BLaER1 treated with 17β-estradiol and CSF1 and Interleukin-3, amounts not matched to agents 10 nM and 100 nM (cell line): ENCODE measurements at regions not wholly inside any gene's neighbourhood (a gene's known extent, or its start where the extent isn't known, plus 50 kb on each side); places are given as distances from the start of the nearest gene placed in this dataset.
"Not testable (repeated sequence)": the region's sequence is repeated elsewhere in the genome, so short reads cannot be mapped to it uniquely, and the experiment has no call there.

Experiments
- H3K27ac ChIP-seq, 11 experiments: shearing (Covaris generic); formaldehyde crosslinking; 2 replicates each; pipeline ENCODE4 v1.8.1; 2022
- H3K27me3 ChIP-seq, 11 experiments: shearing (Covaris generic); formaldehyde crosslinking; 2 replicates each; pipeline ENCODE4 v1.8.1; 2022
- H3K36me3 ChIP-seq, 11 experiments: shearing (Covaris generic); formaldehyde crosslinking; 2 replicates each; pipeline ENCODE4 v1.8.1; 2022
- H3K4me1 ChIP-seq, 10 experiments: shearing (Covaris generic); formaldehyde crosslinking; 2 replicates each; pipeline ENCODE4 v1.8.1; 2022
- H3K4me2 ChIP-seq, 11 experiments: shearing (Covaris generic); formaldehyde crosslinking; 2 replicates each; pipeline ENCODE4 v1.8.1; 2022
- H3K4me3 ChIP-seq, 10 experiments: shearing (Covaris generic); formaldehyde crosslinking; 2 replicates each; pipeline ENCODE4 v1.8.1; 2022
- H3K9ac ChIP-seq, 11 experiments: shearing (Covaris generic); formaldehyde crosslinking; 2 replicates each; pipeline ENCODE4 v1.8.1; 2022
- H3K9me3 ChIP-seq, 11 experiments: shearing (Covaris generic); formaldehyde crosslinking; replicated peaks in 1 of 11; 2 replicates each; pipeline ENCODE4 v1.8.1; 2022
- H4K20me1 ChIP-seq, 11 experiments: shearing (Covaris generic); formaldehyde crosslinking; 2 replicates each; pipeline ENCODE4 v1.8.1; 2022
- Cebpa-rat ChIP-seq, 11 experiments: shearing (Covaris generic); IDR thresholded peaks; 2 replicates each; pipeline ENCODE4 v1.8.1; 2022

DNA sequence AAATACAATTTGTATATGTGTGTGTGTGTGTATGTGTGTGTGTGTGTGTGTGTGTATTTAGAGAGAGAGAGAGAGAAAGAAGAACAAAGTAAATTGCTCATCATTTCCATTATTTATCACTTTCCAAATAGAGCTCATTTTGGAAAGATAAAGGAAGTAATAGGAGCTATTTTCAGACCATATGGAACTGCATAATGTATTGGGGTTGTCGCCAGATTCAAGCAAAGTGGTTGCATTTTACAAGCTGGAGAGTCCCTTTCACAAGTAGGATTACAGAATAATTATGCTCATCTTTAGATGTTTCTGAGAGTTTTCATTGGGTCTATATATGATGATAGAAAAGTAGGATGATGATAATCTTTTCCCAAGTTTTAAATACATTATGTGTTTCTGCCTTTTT, 842.7 kb upstream of the SLC10A2 start:
- no peaks in the 10 kb centered on the region for H3K4me1 ChIP-seq
- no peaks in the 10 kb centered on the region for H3K36me3 ChIP-seq
- no peaks in the 10 kb centered on the region for H3K9me3 ChIP-seq
- no peak overlapping the region for H3K4me2 ChIP-seq
- no peak for TF ChIP-seq Cebpa-rat (IDR thresholded peaks at IDR 0.05)
- no peak overlapping the region for H3K4me3 ChIP-seq
- H3K9ac ChIP-seq: no peak overlapping the region
- no peaks in the 10 kb centered on the region for H3K27me3 ChIP-seq
- no peaks in the 10 kb centered on the region for H4K20me1 ChIP-seq
- H3K27ac ChIP-seq: no peak overlapping the region

DNA sequence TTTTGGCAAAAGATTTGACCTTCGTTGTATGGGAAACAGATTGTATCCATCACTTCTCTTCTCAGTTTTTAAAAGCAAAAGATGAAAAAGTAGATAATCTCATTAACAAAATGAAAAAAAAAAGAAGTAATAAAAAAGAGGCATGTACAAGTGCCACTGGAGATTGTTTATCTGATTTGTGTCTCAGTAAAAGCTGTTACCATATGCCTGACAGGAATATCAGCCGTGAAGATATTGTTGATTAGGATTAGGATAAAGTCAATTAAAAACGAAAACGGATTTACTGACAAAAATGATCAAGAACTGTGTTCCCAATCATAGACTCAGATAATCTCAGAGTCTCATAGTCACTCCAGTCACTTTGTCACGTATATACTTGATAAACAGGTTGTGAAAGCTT, 842.1 kb upstream of the SLC10A2 start:
- Histone ChIP-seq H3K4me2 (no peak overlapping the region), H3K27me3 (no peaks in the 10 kb centered on the region), H3K27ac (no peak overlapping the region), H3K9me3 (no peaks in the 10 kb centered on the region), H3K36me3 (no peaks in the 10 kb centered on the region), H3K4me3 (no peak overlapping the region), H3K9ac (no peak overlapping the region), H4K20me1 (no peaks in the 10 kb centered on the region), H3K4me1 (no peaks in the 10 kb centered on the region)
- no peak for TF ChIP-seq Cebpa-rat (IDR thresholded peaks at IDR 0.05)

DNA sequence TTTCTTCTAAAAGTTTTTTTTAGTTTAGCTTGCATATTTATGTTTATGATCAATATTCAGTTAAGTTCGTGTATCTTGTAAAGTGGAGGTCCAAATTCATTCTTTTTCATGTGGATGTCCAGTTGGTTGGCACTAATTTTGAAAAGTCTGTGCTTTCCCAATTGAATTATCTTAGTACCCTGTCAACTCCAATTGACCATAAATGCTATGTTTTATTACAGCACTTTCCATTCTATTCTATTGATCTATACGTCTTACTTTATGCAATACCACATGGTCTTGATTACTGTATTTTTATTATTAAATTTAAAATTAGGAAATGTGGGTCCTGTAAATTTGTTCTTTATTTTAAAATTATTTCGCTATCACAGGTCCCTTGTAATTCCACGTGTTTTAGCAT, 837.6 kb upstream of the SLC10A2 start:
- H3K27ac ChIP-seq: no peak overlapping the region
- no peak for TF ChIP-seq Cebpa-rat (IDR thresholded peaks at IDR 0.05)

DNA sequence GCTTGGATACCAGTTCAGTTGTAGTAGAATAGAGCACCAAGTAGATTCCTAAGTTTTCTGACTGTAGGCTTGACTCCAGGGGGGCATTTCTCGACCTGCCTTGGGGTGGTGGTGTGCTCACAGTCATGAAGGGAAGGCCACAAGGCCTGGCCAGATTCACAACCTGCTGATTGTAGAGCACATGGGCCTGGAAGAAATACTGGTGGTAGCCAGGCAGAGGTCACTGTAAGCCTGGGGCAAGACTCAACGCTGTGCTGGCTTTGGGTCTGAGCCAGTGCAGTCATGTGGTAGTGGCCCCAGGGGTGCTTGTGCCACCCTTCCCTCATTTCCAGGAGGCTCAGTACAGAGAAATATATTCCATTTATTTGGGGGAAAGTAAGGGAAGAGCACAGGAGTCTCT, 832.3 kb upstream of the SLC10A2 start:
- no peaks in the 10 kb centered on the region for H3K4me1 ChIP-seq
- no peak overlapping the region for H3K4me3 ChIP-seq
- no peaks in the 10 kb centered on the region; a peak in 1 of 22 replicates for H3K9me3 ChIP-seq
- H4K20me1 ChIP-seq: no peaks in the 10 kb centered on the region
- no peak overlapping the region for H3K9ac ChIP-seq
- no peak overlapping the region for H3K4me2 ChIP-seq
- H3K27me3 ChIP-seq: no peaks in the 10 kb centered on the region
- no peak overlapping the region for H3K27ac ChIP-seq
- H3K36me3 ChIP-seq: no peaks in the 10 kb centered on the region
- no peak for TF ChIP-seq Cebpa-rat (IDR thresholded peaks at IDR 0.05)

More for the DNA sequence above, 837.6 kb upstream of the SLC10A2 start:
- H3K9ac ChIP-seq: no peak overlapping the region
- no peaks in the 10 kb centered on the region for H3K27me3 ChIP-seq
- no peaks in the 10 kb centered on the region for H3K9me3 ChIP-seq
- H4K20me1 ChIP-seq: no peaks in the 10 kb centered on the region
- H3K4me1 ChIP-seq: no peaks in the 10 kb centered on the region
- H3K36me3 ChIP-seq: no peaks in the 10 kb centered on the region
- no peak overlapping the region for H3K4me2 ChIP-seq
- no peak overlapping the region for H3K4me3 ChIP-seq

DNA sequence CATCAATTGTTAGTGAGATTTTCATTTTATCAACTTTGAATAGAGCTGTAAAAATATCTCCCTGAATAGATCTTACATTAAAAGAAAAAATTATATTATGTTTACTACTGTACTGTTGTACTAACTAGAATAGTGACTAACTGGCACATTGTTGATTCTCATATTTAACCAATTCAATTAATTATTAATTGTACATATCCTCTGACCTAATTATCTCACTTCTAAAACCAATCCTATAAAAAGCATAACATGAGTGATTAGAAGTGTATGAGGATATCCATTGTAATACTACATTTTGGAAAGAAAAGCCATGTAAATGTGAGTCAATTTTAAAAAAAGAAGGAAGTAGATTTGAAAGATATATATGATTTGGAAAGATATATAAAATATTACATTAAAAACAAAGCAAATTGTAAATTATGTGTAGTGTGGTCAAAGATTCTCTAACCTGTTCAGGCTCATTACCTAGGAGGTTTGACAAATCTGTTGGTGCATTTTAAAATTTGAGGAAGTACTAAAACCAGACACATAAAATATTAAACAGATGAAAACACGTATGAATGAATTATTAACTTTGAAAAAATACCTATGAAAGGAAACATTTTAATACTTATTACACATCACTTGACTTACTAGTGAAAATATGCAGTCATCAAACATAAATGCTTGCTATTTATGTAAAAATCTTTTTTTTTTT, 829.8 kb upstream of the SLC10A2 start:
- H3K4me1 ChIP-seq: no peaks in the 10 kb centered on the region
- H3K27ac ChIP-seq: no peak overlapping the region
- no peaks in the 10 kb centered on the region for H4K20me1 ChIP-seq
- H3K36me3 ChIP-seq: no peaks in the 10 kb centered on the region
- no peak overlapping the region for H3K4me2 ChIP-seq
- H3K27me3 ChIP-seq: no peaks in the 10 kb centered on the region
- no peaks in the 10 kb centered on the region; a peak in 1 of 22 replicates for H3K9me3 ChIP-seq
- no peak overlapping the region for H3K9ac ChIP-seq
- no peak for TF ChIP-seq Cebpa-rat (IDR thresholded peaks at IDR 0.05)
- no peak overlapping the region for H3K4me3 ChIP-seq

DNA sequence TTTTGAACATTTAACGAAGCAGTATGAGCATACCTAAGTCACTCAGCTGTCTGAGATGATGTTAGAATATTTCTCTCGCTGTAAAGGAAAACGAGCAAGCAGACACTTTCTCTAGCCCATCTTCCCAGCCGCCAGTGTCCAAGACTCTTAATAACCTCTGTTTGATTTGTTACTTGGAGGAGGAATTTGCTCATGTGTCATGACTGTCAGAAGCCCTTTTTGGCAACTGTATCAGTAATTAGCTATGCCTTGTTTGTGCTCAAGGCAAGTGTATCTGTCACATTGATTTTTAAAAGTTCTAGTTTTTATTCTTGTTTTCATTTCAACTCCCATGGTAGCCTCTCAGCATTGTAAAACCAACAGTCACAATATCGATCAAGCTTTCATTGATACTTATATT, 828.4 kb upstream of the SLC10A2 start:
- H3K4me1 ChIP-seq: no peaks in the 10 kb centered on the region
- H3K9ac ChIP-seq: no peak overlapping the region
- no peak overlapping the region for H3K4me3 ChIP-seq
- no peak overlapping the region for H3K4me2 ChIP-seq
- no peaks in the 10 kb centered on the region for H3K27me3 ChIP-seq
- no peaks in the 10 kb centered on the region for H3K36me3 ChIP-seq
- H3K9me3 ChIP-seq: no peaks in the 10 kb centered on the region; a peak in 1 of 22 replicates
- H3K27ac ChIP-seq: no peak overlapping the region
- H4K20me1 ChIP-seq: no peaks in the 10 kb centered on the region
- no peak for TF ChIP-seq Cebpa-rat (IDR thresholded peaks at IDR 0.05)

DNA sequence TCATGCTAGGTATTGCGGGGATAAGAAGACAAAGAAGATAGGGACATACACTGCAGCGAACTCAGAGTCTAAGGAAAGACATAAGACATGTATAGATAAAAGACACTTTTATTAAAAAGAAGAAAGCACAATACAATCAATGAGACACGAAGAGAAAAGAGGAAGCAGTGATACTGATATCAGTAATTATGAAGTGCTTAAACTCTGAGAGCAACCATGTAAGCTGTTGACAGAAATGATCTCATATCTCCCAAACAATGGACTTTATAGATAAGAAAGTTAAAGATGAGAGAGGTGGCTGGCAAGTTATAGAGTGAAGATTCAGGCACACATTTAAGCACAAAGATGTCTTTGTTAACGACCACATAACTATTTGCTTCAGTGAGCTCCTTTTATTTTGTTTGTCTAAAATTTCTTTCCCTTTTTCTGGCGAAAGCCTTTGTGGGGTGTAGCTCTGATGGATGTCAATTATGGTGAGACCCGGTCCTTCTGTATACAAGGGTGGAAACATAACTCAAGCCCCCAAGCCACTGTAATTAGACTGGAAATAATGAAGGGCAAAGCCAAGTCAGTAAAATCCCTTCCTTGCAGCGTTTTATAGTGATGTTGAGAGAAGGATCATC, 818.0 kb upstream of the SLC10A2 start:
- H3K4me2 ChIP-seq: no peak overlapping the region
- no peaks in the 10 kb centered on the region for H3K36me3 ChIP-seq
- TF ChIP-seq Cebpa-rat (IDR thresholded peaks at IDR 0.05): no peak
- no peak overlapping the region for H3K9ac ChIP-seq
- H3K4me1 ChIP-seq: no peaks in the 10 kb centered on the region
- no peaks in the 10 kb centered on the region for H3K9me3 ChIP-seq
- no peak overlapping the region for H3K27ac ChIP-seq
- H3K4me3 ChIP-seq: no peak overlapping the region
- no peaks in the 10 kb centered on the region for H3K27me3 ChIP-seq
- no peaks in the 10 kb centered on the region for H4K20me1 ChIP-seq

DNA sequence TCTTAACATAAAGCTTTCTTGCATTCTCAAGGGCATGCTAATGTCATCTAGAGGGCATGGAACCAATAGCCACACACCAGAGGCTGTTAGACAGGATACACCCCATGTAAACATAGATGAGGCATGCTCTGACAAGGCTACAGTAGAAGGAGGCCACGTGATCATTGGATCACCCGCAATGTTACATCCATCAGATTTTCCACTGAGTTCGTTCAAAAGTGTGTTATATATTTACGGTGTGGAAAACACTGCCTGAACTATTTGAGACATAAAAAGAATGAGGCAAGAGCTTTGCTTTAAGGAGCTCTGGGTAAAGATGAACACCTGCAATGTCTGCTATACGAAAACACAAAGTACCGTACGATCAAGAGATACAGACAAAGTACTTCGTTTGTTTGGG, 817.5 kb upstream of the SLC10A2 start:
- no peak for TF ChIP-seq Cebpa-rat (IDR thresholded peaks at IDR 0.05)
- no peaks in the 10 kb centered on the region for H3K27me3 ChIP-seq
- H3K9me3 ChIP-seq: no peaks in the 10 kb centered on the region
- no peak overlapping the region for H3K27ac ChIP-seq
- H3K9ac ChIP-seq: no peak overlapping the region
- no peaks in the 10 kb centered on the region for H3K36me3 ChIP-seq
- H3K4me3 ChIP-seq: no peak overlapping the region
- H3K4me1 ChIP-seq: no peaks in the 10 kb centered on the region
- H3K4me2 ChIP-seq: no peak overlapping the region
- H4K20me1 ChIP-seq: no peaks in the 10 kb centered on the region

DNA sequence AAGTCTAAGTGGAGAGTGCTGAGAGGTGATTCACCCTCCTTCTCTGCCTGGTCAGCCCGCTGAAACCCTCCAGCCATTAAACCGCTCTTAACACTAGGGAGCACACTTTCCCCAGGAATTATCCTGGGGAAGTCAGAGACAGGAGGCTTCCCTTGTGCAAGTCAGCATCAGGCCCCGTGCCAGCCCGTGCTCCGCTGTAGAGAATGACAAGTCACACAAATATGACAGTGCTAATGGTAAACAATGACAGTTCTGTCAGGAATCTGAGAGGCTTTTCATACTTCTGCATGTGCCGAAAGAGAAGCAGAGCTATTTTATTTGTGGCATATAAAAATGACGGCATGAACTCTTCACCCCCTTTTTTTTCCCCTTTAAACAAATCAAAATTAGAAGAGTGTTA, 816.9 kb upstream of the SLC10A2 start:
- H3K4me2 ChIP-seq: no peak overlapping the region
- H3K27ac ChIP-seq: no peak overlapping the region
- no peaks in the 10 kb centered on the region for H3K4me1 ChIP-seq
- H4K20me1 ChIP-seq: no peaks in the 10 kb centered on the region
- H3K4me3 ChIP-seq: no peak overlapping the region
- H3K36me3 ChIP-seq: no peaks in the 10 kb centered on the region
- H3K27me3 ChIP-seq: no peaks in the 10 kb centered on the region
- no peaks in the 10 kb centered on the region for H3K9me3 ChIP-seq
- no peak for TF ChIP-seq Cebpa-rat (IDR thresholded peaks at IDR 0.05)
- no peak overlapping the region for H3K9ac ChIP-seq

DNA sequence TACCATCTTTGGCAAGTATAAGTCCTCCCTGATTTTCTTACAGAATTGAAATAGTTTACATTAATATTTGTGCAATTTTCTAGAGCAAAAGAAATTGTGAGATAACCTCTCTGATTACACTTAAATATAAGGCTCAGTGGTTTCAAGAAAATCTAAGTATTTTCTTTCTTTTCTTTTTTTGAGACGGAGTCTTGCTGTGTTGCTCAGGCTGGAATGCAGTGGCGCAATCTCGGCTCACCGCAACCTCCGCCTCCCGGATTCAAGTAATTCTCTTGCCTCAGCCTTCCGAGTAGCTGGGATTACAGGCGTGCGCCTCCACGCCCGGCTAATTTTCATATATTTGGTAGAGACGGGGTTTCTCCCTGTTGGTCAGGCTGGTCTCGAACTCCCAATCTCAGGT, 813.9 kb upstream of the SLC10A2 start:
- H3K4me3 ChIP-seq: not testable (repeated sequence)

More for the DNA sequence above, 813.9 kb upstream of the SLC10A2 start:
- H3K9ac ChIP-seq, H3K4me2 ChIP-seq, H4K20me1 ChIP-seq, H3K27ac ChIP-seq, H3K4me1 ChIP-seq, H3K9me3 ChIP-seq, H3K36me3 ChIP-seq, H3K27me3 ChIP-seq: not testable (repeated sequence)
